SK-N-SH treated with all-trans-retinoic acid at 6 μM for 48 hours (cell line): ENCODE measurements at regions not wholly inside any gene's neighbourhood (a gene's known extent, or its start where the extent isn't known, plus 50 kb on each side); places are given as distances from the start of the nearest gene placed in this dataset.

Source experiments
- ATAC-seq: fragments of 200-7000 bp; cut with Tn5 transposase; 3 replicates; pipeline ENCODE4 v1.9.1; 2020; ENCODE audit warnings: mild to moderate bottlenecking, moderate library complexity
- CREB5 ChIP-seq: fragments of 250-450 bp; sonication (Bioruptor Pico); IDR thresholded peaks from 2 replicates; pipeline ENCODE4 v1.5.1; 2020; ENCODE audit warnings: low read depth, mild to moderate bottlenecking, moderate library complexity
- CSDC2 ChIP-seq: fragments of 250-450 bp; sonication (Bioruptor Pico); IDR thresholded peaks from 2 replicates; pipeline ENCODE4 v1.5.0; 2020; ENCODE audit warnings: mild to moderate bottlenecking, moderate library complexity
- ESRRG ChIP-seq: fragments of 250-450 bp; sonication (Bioruptor Pico); IDR thresholded peaks from 2 replicates; pipeline ENCODE4 v1.6.1; 2021; ENCODE audit warnings: mild to moderate bottlenecking
- GLIS3 ChIP-seq: fragments of 250-450 bp; sonication (Bioruptor Pico); IDR thresholded peaks from 2 replicates; pipeline ENCODE4 v1.5.0; 2020; ENCODE audit warnings: mild to moderate bottlenecking, moderate library complexity
- ISL1 ChIP-seq: fragments of 250-450 bp; sonication (Bioruptor Pico); IDR thresholded peaks from 2 replicates; pipeline ENCODE4 v2.1.2; 2022; ENCODE audit warnings: mild to moderate bottlenecking, moderate library complexity
- OSR1 ChIP-seq: fragments of 250-450 bp; sonication (Bioruptor Pico); IDR thresholded peaks from 2 replicates; pipeline ENCODE4 v1.8.0; 2022; ENCODE audit warnings: moderate library complexity, mild to moderate bottlenecking, inconsistent platforms
- PATZ1 ChIP-seq: fragments of 250-450 bp; sonication (Bioruptor Pico); IDR thresholded peaks from 2 replicates; pipeline ENCODE4 v1.8.0; 2020; ENCODE audit warnings: mild to moderate bottlenecking, moderate library complexity, borderline replicate concordance
- POU6F1 ChIP-seq: fragments of 250-450 bp; sonication (Bioruptor Pico); IDR thresholded peaks from 2 replicates; pipeline ENCODE4 v1.8.0; 2021; ENCODE audit warnings: low read depth, mild to moderate bottlenecking, moderate library complexity, borderline replicate concordance
- RARB ChIP-seq: fragments of 250-450 bp; sonication (Bioruptor Pico); IDR thresholded peaks from 2 replicates; pipeline ENCODE4 v1.8.0; 2021; ENCODE audit warnings: mild to moderate bottlenecking, moderate library complexity
- SNAI2 ChIP-seq: fragments of 250-450 bp; sonication (Bioruptor Pico); IDR thresholded peaks from 2 replicates; pipeline ENCODE4 v1.5.0; 2020; ENCODE audit warnings: mild to moderate bottlenecking, moderate library complexity
- TCF4 ChIP-seq: fragments of 250-450 bp; sonication (Bioruptor Pico); IDR thresholded peaks from 2 replicates; pipeline ENCODE4 v1.8.0; 2021; ENCODE audit warnings: mild to moderate bottlenecking, moderate library complexity, borderline replicate concordance
- TOX ChIP-seq: fragments of 250-450 bp; sonication (Bioruptor Pico); IDR thresholded peaks from 2 replicates; pipeline ENCODE4 v1.8.0; 2021; ENCODE audit warnings: mild to moderate bottlenecking, moderate library complexity, borderline replicate concordance
- ZC3H10 ChIP-seq: fragments of 250-450 bp; sonication (Bioruptor Pico); IDR thresholded peaks from 2 replicates; pipeline ENCODE4 v1.5.1; 2021; ENCODE audit warnings: mild to moderate bottlenecking, moderate library complexity
- ZFP30 ChIP-seq: fragments of 450-650 bp; formaldehyde crosslinking; IDR thresholded peaks from 2 replicates; pipeline ENCODE4 v1.5.0; 2022; ENCODE audit warnings: mild to moderate bottlenecking, moderate library complexity
- ZNF70 ChIP-seq: fragments of 450-650 bp; formaldehyde crosslinking; IDR thresholded peaks from 2 replicates; pipeline ENCODE4 v1.5.0; 2020; ENCODE audit warnings: mild to moderate bottlenecking, moderate library complexity
- ZNF8 ChIP-seq: fragments of 450-650 bp; formaldehyde crosslinking; IDR thresholded peaks from 2 replicates; pipeline ENCODE4 v1.5.0; 2020; ENCODE audit warnings: mild to moderate bottlenecking, moderate library complexity
- TF ChIP-seq, protein P1 (sequence below): fragments of 250-450 bp; sonication (Bioruptor Pico); IDR thresholded peaks from 2 replicates; pipeline ENCODE4 v1.5.1; 2021; ENCODE audit warnings: mild to moderate bottlenecking, moderate library complexity
- TF ChIP-seq, protein P2 (sequence below): fragments of 250-450 bp; sonication (Bioruptor Pico); IDR thresholded peaks from 2 replicates; pipeline ENCODE4 v1.5.0; 2020; ENCODE audit warnings: mild to moderate bottlenecking, moderate library complexity

DNA sequence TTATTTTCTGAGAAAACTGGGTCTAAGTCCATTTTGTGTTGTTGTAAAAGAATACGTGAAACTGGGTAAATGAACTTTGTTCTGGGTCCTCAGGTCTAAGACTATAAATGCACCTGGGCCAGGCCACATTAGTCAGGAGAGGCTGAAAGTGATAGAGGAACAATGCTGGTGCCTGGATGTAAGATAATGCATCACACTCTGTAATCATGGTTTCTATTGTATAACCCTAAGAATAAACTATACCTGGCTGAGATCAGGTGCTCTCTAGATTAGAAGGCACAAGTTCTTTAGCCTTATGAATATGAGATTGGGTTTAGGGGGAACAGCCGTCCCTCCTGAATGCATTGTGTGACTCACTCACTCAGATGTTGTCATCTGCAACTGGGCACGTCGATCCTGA is 675.5 kb downstream of the HTR1A start:
- no peak for TF ChIP-seq ZNF8 (CRISPR knock-in tag)
- no peak for TF ChIP-seq PATZ1 (CRISPR knock-in tag)
- TF ChIP-seq ESRRG (CRISPR knock-in tag) = no peak
- TF ChIP-seq ZFP30 (CRISPR knock-in tag) = no peak
- no peak for TF ChIP-seq TOX (CRISPR knock-in tag)
- TF ChIP-seq POU6F1 (CRISPR knock-in tag) = no peak
- TF ChIP-seq CSDC2 (CRISPR knock-in tag) = no peak
- TF ChIP-seq TCF4 = no peak
- TF ChIP-seq ZNF70 (CRISPR knock-in tag) = no peak
- TF ChIP-seq, protein P1, sequence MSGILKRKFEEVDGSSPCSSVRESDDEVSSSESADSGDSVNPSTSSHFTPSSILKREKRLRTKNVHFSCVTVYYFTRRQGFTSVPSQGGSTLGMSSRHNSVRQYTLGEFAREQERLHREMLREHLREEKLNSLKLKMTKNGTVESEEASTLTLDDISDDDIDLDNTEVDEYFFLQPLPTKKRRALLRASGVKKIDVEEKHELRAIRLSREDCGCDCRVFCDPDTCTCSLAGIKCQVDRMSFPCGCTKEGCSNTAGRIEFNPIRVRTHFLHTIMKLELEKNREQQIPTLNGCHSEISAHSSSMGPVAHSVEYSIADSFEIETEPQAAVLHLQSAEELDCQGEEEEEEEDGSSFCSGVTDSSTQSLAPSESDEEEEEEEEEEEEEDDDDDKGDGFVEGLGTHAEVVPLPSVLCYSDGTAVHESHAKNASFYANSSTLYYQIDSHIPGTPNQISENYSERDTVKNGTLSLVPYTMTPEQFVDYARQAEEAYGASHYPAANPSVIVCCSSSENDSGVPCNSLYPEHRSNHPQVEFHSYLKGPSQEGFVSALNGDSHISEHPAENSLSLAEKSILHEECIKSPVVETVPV (CRISPR knock-in tag) = no peak
- TF ChIP-seq GLIS3 (CRISPR knock-in tag) = no peak
- ATAC-seq = no peak

DNA sequence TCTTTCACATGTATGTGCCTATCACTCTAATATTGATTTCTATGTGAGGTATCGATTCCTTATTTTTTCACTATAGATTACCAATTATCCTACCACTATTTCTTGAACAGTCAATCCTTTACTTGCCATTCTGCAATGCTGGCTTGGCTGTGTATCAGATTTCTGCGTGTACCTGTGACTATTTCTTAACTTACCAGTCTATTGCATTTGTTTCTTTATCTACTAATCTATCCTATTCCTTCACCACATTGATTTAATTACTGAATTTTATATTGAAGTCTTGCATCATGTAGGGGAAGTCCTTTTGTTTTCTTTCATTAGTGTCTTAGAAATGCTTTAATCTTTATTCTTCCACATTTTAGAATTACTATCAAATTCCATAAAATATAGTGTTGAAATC is 684.8 kb downstream of the LRRC70 start:
- peak; percentile 68 for TF ChIP-seq ISL1 (CRISPR knock-in tag)
- no peak for TF ChIP-seq SNAI2 (CRISPR knock-in tag)
- TF ChIP-seq, protein P2, sequence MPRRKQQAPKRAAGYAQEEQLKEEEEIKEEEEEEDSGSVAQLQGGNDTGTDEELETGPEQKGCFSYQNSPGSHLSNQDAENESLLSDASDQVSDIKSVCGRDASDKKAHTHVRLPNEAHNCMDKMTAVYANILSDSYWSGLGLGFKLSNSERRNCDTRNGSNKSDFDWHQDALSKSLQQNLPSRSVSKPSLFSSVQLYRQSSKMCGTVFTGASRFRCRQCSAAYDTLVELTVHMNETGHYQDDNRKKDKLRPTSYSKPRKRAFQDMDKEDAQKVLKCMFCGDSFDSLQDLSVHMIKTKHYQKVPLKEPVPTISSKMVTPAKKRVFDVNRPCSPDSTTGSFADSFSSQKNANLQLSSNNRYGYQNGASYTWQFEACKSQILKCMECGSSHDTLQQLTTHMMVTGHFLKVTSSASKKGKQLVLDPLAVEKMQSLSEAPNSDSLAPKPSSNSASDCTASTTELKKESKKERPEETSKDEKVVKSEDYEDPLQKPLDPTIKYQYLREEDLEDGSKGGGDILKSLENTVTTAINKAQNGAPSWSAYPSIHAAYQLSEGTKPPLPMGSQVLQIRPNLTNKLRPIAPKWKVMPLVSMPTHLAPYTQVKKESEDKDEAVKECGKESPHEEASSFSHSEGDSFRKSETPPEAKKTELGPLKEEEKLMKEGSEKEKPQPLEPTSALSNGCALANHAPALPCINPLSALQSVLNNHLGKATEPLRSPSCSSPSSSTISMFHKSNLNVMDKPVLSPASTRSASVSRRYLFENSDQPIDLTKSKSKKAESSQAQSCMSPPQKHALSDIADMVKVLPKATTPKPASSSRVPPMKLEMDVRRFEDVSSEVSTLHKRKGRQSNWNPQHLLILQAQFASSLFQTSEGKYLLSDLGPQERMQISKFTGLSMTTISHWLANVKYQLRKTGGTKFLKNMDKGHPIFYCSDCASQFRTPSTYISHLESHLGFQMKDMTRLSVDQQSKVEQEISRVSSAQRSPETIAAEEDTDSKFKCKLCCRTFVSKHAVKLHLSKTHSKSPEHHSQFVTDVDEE (CRISPR knock-in tag) = no peak
- TF ChIP-seq OSR1 (CRISPR knock-in tag) = no peak
- ATAC-seq = no peak

GRCh38 chr5:63262185-63262981 is 683.8 kb downstream of the LRRC70 start:
- TF ChIP-seq ISL1 (CRISPR knock-in tag) = peak; percentile 98
- 0 out of 2 replicates have a peak, but pooled peaks have one; percentile 23 for TF ChIP-seq CSDC2 (CRISPR knock-in tag)
- TF ChIP-seq CREB5 (CRISPR knock-in tag) = peak; percentile 64; the same call in 1 of the 2 replicates
- TF ChIP-seq OSR1 (CRISPR knock-in tag) = no peak
- peak; percentile 89 for TF ChIP-seq ZC3H10
- TF ChIP-seq PATZ1 (CRISPR knock-in tag) = peak; percentile 95
- no peak for TF ChIP-seq SNAI2 (CRISPR knock-in tag)
- peak; percentile 95 for TF ChIP-seq TOX (CRISPR knock-in tag)
- peak; percentile 80; the same call in 1 of the 2 replicates for TF ChIP-seq POU6F1 (CRISPR knock-in tag)
- peak; percentile 77; the same call in 1 of the 2 replicates for TF ChIP-seq RARB (CRISPR knock-in tag)
- TF ChIP-seq, protein P2 (CRISPR knock-in tag) = no peak
- peak; percentile 49; the same call in 1 of the 2 replicates for TF ChIP-seq TCF4
- TF ChIP-seq, all 23 proteins: peak for 9
- peak; percentile 87 for ATAC-seq
